ENCODE measurements at regions not wholly inside any gene's neighbourhood (a gene's known extent, or its start where the extent isn't known, plus 50 kb on each side); places are given as distances from the start of the nearest gene placed in this dataset.

GRCh38 chr2:209145941-209146681 is 277.7 kb upstream of the MAP2 start:
- WGBS, 2 experiments (ENCODE audit: extremely low coverage in 1 of 2, insufficient coverage in 1 of 2, insufficient read length in 1 of 2, insufficient replicate concordance in 2 of 2, low coverage in 1 of 2, low lambda C conversion rate in 2 of 2, missing lambda C conversion rate in 1 of 2) = 56% methylated on average over 7 of the region's 7 CpGs; no CpG with 5 or more reads in 1 of the 2 experiments

More at GRCh38 chr2:209145941-209146681, 277.7 kb upstream of the MAP2 start:
- Histone ChIP-seq H3K56ac (replicated peaks; ENCODE audit: insufficient read length, low read depth, low read length) (no peak overlapping the region), H3K9ac (replicated peaks in 1 of 4; ENCODE audit: extremely low read depth in 1 of 4, low read depth in 3 of 4, low read length in 3 of 4) (no peak overlapping the region), H2BK15ac (ENCODE audit: low read length) (no peak overlapping the region), H3K23ac (ENCODE audit: insufficient read length) (no peak overlapping the region), H3K4ac (replicated peaks; ENCODE audit: insufficient read length, low read depth, low read length) (no peak overlapping the region), H3K4me3 (ENCODE audit: extremely low read depth in 1 of 4, insufficient read depth in 2 of 4, low read depth in 3 of 4, low read length in 4 of 4) (peak overlapping the region in 1 of 4 experiments; percentile 27; a peak in 1 of 8 replicates), H3K36me3 (ENCODE audit: control insufficient read depth in 2 of 4, insufficient read depth in 4 of 4, low read length in 3 of 4) (no peaks in the 10 kb centered on the region), H3K14ac (ENCODE audit: insufficient read length) (no peak overlapping the region), H2AFZ (ENCODE audit: low read length) (no peak overlapping the region), H3K4me1 (replicated peaks in 1 of 4; ENCODE audit: control insufficient read depth in 3 of 4, insufficient read depth in 4 of 4, low read length in 3 of 4) (peaks cover 3 to 19% (median 11%) of the 10 kb centered on the region in 4 experiments; a peak in 6 of 7 replicates), H3K18ac (ENCODE audit: extremely low read depth, low read length) (0 out of 2 replicates have a peak overlapping the region, but pooled peaks have one; percentile 4), H4K91ac (replicated peaks; ENCODE audit: insufficient read length, low read length) (peak overlapping the region; percentile 4), H3K27me3 (replicated peaks in 1 of 4; ENCODE audit: control insufficient read depth in 3 of 4, extremely low read depth in 1 of 4, insufficient read depth in 3 of 4, low read length in 3 of 4) (no peaks in the 10 kb centered on the region), H3K23me2 (ENCODE audit: low read depth, low read length) (peaks cover 2% of the 10 kb centered on the region; the same call in 1 of the 2 replicates), H3K4me2 (ENCODE audit: insufficient read depth in 1 of 2, low read depth in 2 of 2, low read length in 2 of 2) (peak overlapping the region; percentile 12 to 19; a peak in 3 of 4 replicates), H2BK20ac (ENCODE audit: low read length) (peak overlapping the region; percentile 62), H4K20me1 (replicated peaks in 1 of 2; ENCODE audit: control insufficient read depth in 1 of 2, insufficient read depth in 2 of 2, low read length in 2 of 2) (no peaks in the 10 kb centered on the region), H3K79me2 (ENCODE audit: control insufficient read depth in 1 of 2, insufficient read depth in 2 of 2, low read length in 2 of 2) (no peaks in the 10 kb centered on the region), H4K8ac (ENCODE audit: extremely low read depth, insufficient read depth, low read length) (no peak overlapping the region), H2BK12ac (ENCODE audit: low read depth, low read length) (peak overlapping the region; percentile 18; the same call in 1 of the 2 replicates), H3K27ac (ENCODE audit: low read depth, low read length) (peak overlapping the region; percentile 49; the same call in 1 of the 2 replicates), H3K9me3 (ENCODE audit: insufficient read depth in 2 of 2, low read depth in 1 of 2, low read length in 1 of 2) (no peaks in the 10 kb centered on the region), H2BK120ac (replicated peaks; ENCODE audit: low read depth, low read length) (peak overlapping the region; percentile 4), H2AK5ac (ENCODE audit: low read depth, low read length) (no peak overlapping the region), H3K79me1 (ENCODE audit: low read depth, low read length) (no peaks in the 10 kb centered on the region), H4K5ac (ENCODE audit: insufficient read length, low read depth, low read length) (no peak overlapping the region), H2BK5ac (ENCODE audit: low read depth, low read length) (peak overlapping the region; percentile 19; the same call in 1 of the 2 replicates)
- CTCF ChIA-PET (ENCODE audit: partially characterized antibody) = interaction anchor here (0.7 to 1.0 kb wide), 2 partner anchors 15 to 434 kb away, joined by 3 read pairs; no protein-coding TSS in a partner anchor
- POLR2A ChIA-PET (ENCODE audit: partially characterized antibody) = no interaction called here
- TF ChIP-seq SP4 (IDR thresholded peaks at IDR 0.05; ENCODE audit: low read length) = no peak
- peak; percentile 84 for TF ChIP-seq NANOG (IDR thresholded peaks at IDR 0.05; ENCODE audit: insufficient read depth, low read depth, low read length, poor library complexity, severe bottlenecking)
- TF ChIP-seq TEAD4 (IDR thresholded peaks at IDR 0.05; ENCODE audit: low read depth, low read length) = peak; percentile 42; the same call in 1 of the 2 replicates
- TF ChIP-seq CTCF (IDR thresholded peaks at IDR 0.05; ENCODE audit: control extremely low read depth in 1 of 3, insufficient read depth in 1 of 3, low read depth in 1 of 3, low read length in 3 of 3) = no peak
- no peak for TF ChIP-seq NRF1 (IDR thresholded peaks at IDR 0.05; ENCODE audit: low read depth, low read length)
- TF ChIP-seq RAD21 (IDR thresholded peaks at IDR 0.05 in 1 of 2, conservative IDR thresholded peaks at IDR 0.05 in 1 of 2; ENCODE audit: low read depth in 2 of 2, low read length in 2 of 2) = peak in 1 of 2 experiments; percentile 12; a peak in 1 of 4 replicates
- peak; percentile 26; the same call in 1 of the 2 replicates for TF ChIP-seq SP1 (IDR thresholded peaks at IDR 0.05; ENCODE audit: low read depth, low read length)
- FAIRE-seq (peak; percentile 85), DNase-seq (ENCODE audit: low read depth in 1 of 2, low spot score in 2 of 2) (peak in 1 of 2 experiments; percentile 55)
